A549 (cell line): ENCODE measurements at regions not wholly inside any gene's neighbourhood (a gene's known extent, or its start where the extent isn't known, plus 50 kb on each side); places are given as distances from the start of the nearest gene placed in this dataset.

ENCODE experiments used
- ATAC-seq, 2 experiments: fragments of 200-7000 bp in 1 of 2; fragments of >200 bp in 1 of 2; cut with Nextera tagmentation in 1 of 2; cut with Tn5 transposase in 1 of 2; 3 replicates each; pipeline versions ENCODE4 v1.8.0 to v1.9.1; 2018 to 2020; ENCODE audit warnings: mild to moderate bottlenecking in 1 of 2, moderate library complexity in 1 of 2
- CTCF ChIA-PET: fragments of 300-600 bp; sonication (Branson Sonifier 250); formaldehyde crosslinking; extraction: SDS; loops from one replicate; lab custom pipeline; 2021; ENCODE audit warnings: antibody characterized with exemption, inconsistent platforms; lab: Yijun Ruan, JAX
- POLR2A ChIA-PET: fragments of 350-600 bp; formaldehyde crosslinking; extraction: SDS; loops from one replicate; lab custom pipeline; 2021; ENCODE audit warnings: antibody characterized with exemption, inconsistent platforms; lab: Yijun Ruan, JAX
- DNase-seq, 2 experiments: peaks; one replicate each; pipeline versions ENCODE4 v3.0.0 to v3.0.0-alpha.2; 2011 to 2016; ENCODE audit warnings: low read depth in 1 of 2, low spot score in 1 of 2
- FAIRE-seq: peaks from 2 replicates; lab custom pipeline; 2011; peaks lifted over from hg19 to GRCh38; lab: Jason Lieb, UNC
- H3K27ac ChIP-seq, 2 experiments: fragments of >200 bp; sonication (Bioruptor Twin); formaldehyde crosslinking; 3 replicates each; pipeline ENCODE4 v1.5.1; 2016 to 2017
- H3K4me1 ChIP-seq: fragments of >200 bp; sonication (Bioruptor Twin); formaldehyde crosslinking; 3 replicates; pipeline ENCODE4 v1.6.1; 2016
- H3K4me2 ChIP-seq: fragments of >200 bp; sonication (Bioruptor Twin); formaldehyde crosslinking; 3 replicates; pipeline ENCODE4 v1.6.1; 2016
- H3K4me3 ChIP-seq: fragments of >200 bp; sonication (Bioruptor Twin); formaldehyde crosslinking; 3 replicates; pipeline ENCODE4 v1.5.1; 2016
- H3K9me3 ChIP-seq: fragments of >200 bp; sonication (Bioruptor Twin); formaldehyde crosslinking; 3 replicates; pipeline ENCODE4 v1.6.1; 2016
- ATOH8 ChIP-seq: fragments of 250-450 bp; sonication (Bioruptor Pico); IDR thresholded peaks from 2 replicates; pipeline ENCODE4 v1.5.0; 2020; ENCODE audit warnings: low read depth, mild to moderate bottlenecking, moderate library complexity
- BCL3 ChIP-seq: fragments of >200 bp; sonication (Bioruptor Twin); formaldehyde crosslinking; IDR thresholded peaks from 3 replicates; pipeline ENCODE4 v1.6.1; 2016
- CEBPB ChIP-seq, 2 experiments: fragments of >200 bp in 1 of 2; sonication (Bioruptor Twin) in 1 of 2; formaldehyde crosslinking in 1 of 2; IDR thresholded peaks; 2 replicates each; pipeline ENCODE4 v1.6.1; 2012 to 2016
- E2F6 ChIP-seq: IDR thresholded peaks from 2 replicates; pipeline ENCODE4 v1.6.1; 2012; ENCODE audit warnings: low read depth, borderline replicate concordance
- EP300 ChIP-seq, 2 experiments: fragments of >200 bp; sonication (Bioruptor Twin); formaldehyde crosslinking; IDR thresholded peaks; 2 replicates in 1 of 2; 3 replicates in 1 of 2; pipeline ENCODE4 v1.6.1; 2016 to 2017
- ESRRA ChIP-seq: fragments of 150-350 bp; IDR thresholded peaks from 2 replicates; pipeline ENCODE4 v1.6.1; 2014; ENCODE audit warnings: mild to moderate bottlenecking, low read length, borderline replicate concordance
- FOSL2 ChIP-seq, 2 experiments: fragments of 450-650 bp in 1 of 2; fragments of >200 bp in 1 of 2; sonication (Bioruptor Twin) in 1 of 2; formaldehyde crosslinking; IDR thresholded peaks; 2 replicates each; pipeline versions ENCODE4 v1.5.0 to v1.6.1; 2016 to 2020; ENCODE audit warnings: mild to moderate bottlenecking in 1 of 2, moderate library complexity in 1 of 2
- FOXS1 ChIP-seq: fragments of 250-450 bp; sonication (Bioruptor Pico); IDR thresholded peaks from 2 replicates; pipeline ENCODE4 v1.5.0; 2020; ENCODE audit warnings: mild to moderate bottlenecking, moderate library complexity
- HDAC2 ChIP-seq: fragments of 200-600 bp; sonication (generic); IDR thresholded peaks from 2 replicates; pipeline ENCODE4 v1.6.1; 2016
- HES2 ChIP-seq: fragments of >200 bp; sonication (Bioruptor Twin); formaldehyde crosslinking; IDR thresholded peaks from 2 replicates; pipeline ENCODE4 v1.6.1; 2016
- MAX ChIP-seq: IDR thresholded peaks from 2 replicates; pipeline ENCODE4 v1.6.1; 2012
- MYC ChIP-seq: IDR thresholded peaks from 2 replicates; pipeline ENCODE4 v1.6.1; 2012; ENCODE audit warnings: mild to moderate bottlenecking, inconsistent platforms, low read length, improper control_type of control experiment, borderline replicate concordance
- NFE2L2 ChIP-seq: fragments of 150-350 bp; conservative IDR thresholded peaks from 2 replicates; pipeline ENCODE4 v1.6.1; 2014; ENCODE audit warnings: low read length
- NR3C1 ChIP-seq: fragments of >200 bp; sonication (Bioruptor Twin); formaldehyde crosslinking; IDR thresholded peaks from 3 replicates; pipeline ENCODE4 v1.6.1; 2017
- RCOR1 ChIP-seq: fragments of 150-350 bp; IDR thresholded peaks from 2 replicates; pipeline ENCODE4 v1.6.1; 2014; ENCODE audit warnings: antibody characterized with exemption, low read length, low read depth
- RFX5 ChIP-seq: fragments of 450-650 bp; IDR thresholded peaks from 2 replicates; pipeline ENCODE4 v1.7.1; 2014; ENCODE audit warnings: antibody characterized with exemption, mild to moderate bottlenecking, moderate library complexity
- SREBF2 ChIP-seq: fragments of 450-650 bp; IDR thresholded peaks from 2 replicates; pipeline ENCODE4 v1.6.1; 2014; ENCODE audit warnings: mild to moderate bottlenecking, moderate library complexity
- TP53 ChIP-seq: fragments of 250-450 bp; sonication (Bioruptor Pico); IDR thresholded peaks from 2 replicates; pipeline ENCODE4 v1.5.0; 2021; ENCODE audit warnings: mild to moderate bottlenecking, moderate library complexity
- ZFP36 ChIP-seq: fragments of 450-650 bp; IDR thresholded peaks from 2 replicates; pipeline ENCODE4 v1.6.1; 2014; ENCODE audit warnings: borderline replicate concordance; ENCODE audit not compliant: partially characterized antibody
- ZSCAN20 ChIP-seq: fragments of 250-450 bp; sonication (Bioruptor Pico); IDR thresholded peaks from 2 replicates; pipeline ENCODE4 v1.8.0; 2022; ENCODE audit warnings: mild to moderate bottlenecking, moderate library complexity
- WGBS: methylation state at CpG from one replicate; pipeline ENCODE4 v1.1.6; 2017; ENCODE audit errors: missing lambda C conversion rate; 5-methylcytosine and 5-hydroxymethylcytosine counted together

GRCh38 chr19:13606156-13606555 is 99.9 kb upstream of the CACNA1A start:
- Histone ChIP-seq H3K4me2 (no peak overlapping the region), H3K9me3 (no peaks in the 10 kb centered on the region), H3K4me1 (peaks cover 7% of the 10 kb centered on the region; the same call in 2 of the 3 replicates), H3K27ac (no peak overlapping the region), H3K4me3 (no peak overlapping the region)
- no peak for FAIRE-seq
- POLR2A ChIA-PET, result no interaction called here
- no peak for ATAC-seq
- DNase-seq, result no peak
- CTCF ChIA-PET, result interaction anchor here (0.9 to 2.4 kb wide), 6 partner anchors 8 to 624 kb away, joined by 3 to 11 read pairs (median 5); no protein-coding TSS in a partner anchor
- TF ChIP-seq CEBPB (IDR thresholded peaks at IDR 0.05), result no peak
- TF ChIP-seq TP53 (CRISPR knock-in tag), result no peak
- no peak for TF ChIP-seq E2F6
- 80% methylated on average over 13 of the region's 13 CpGs for WGBS

- peaks cover 4% of the 10 kb centered on the region; the same call in 2 of the 3 replicates for H3K4me1 ChIP-seq
- FAIRE-seq (no peak), ATAC-seq (no peak), DNase-seq (no peak)
- 59% methylated on average over 4 of the region's 4 CpGs for WGBS
- CTCF ChIA-PET, result interaction anchor here (1.5 to 2.4 kb wide), 2 partner anchors 11 to 116 kb away, joined by 5 to 11 read pairs; no protein-coding TSS in a partner anchor
- no peak overlapping the region for H3K27ac ChIP-seq
- no peak overlapping the region for H3K4me3 ChIP-seq
- H3K9me3 ChIP-seq, result no peaks in the 10 kb centered on the region
- POLR2A ChIA-PET, result no interaction called here
- H3K4me2 ChIP-seq, result no peak overlapping the region
- no peak for TF ChIP-seq EP300 (IDR thresholded peaks at IDR 0.05)
- TF ChIP-seq HES2, result no peak
- TF ChIP-seq ATOH8 (CRISPR knock-in tag), result no peak
- TF ChIP-seq, all 56 proteins: peak for 0
Observed at GRCh38 chr19:13604902-13605586, 98.8 kb upstream of the CACNA1A start.

GRCh38 chr19:13600802-13601201 is 94.5 kb upstream of the CACNA1A start:
- Histone ChIP-seq H3K4me1 (no peaks in the 10 kb centered on the region), H3K9me3 (no peaks in the 10 kb centered on the region), H3K27ac (no peak overlapping the region), H3K4me2 (no peak overlapping the region), H3K4me3 (no peak overlapping the region)
- 58% methylated on average over 6 of the region's 6 CpGs for WGBS
- CTCF ChIA-PET, result interaction anchor here (0.6 to 8.5 kb wide), 3 partner anchors 11 to 883 kb away, joined by 3 to 69 read pairs (median 5); no protein-coding TSS in a partner anchor
- TF ChIP-seq RFX5 (no peak), RCOR1 (no peak), MAX (no peak), BCL3 (no peak), HDAC2 (no peak), EP300 (IDR thresholded peaks at IDR 0.05) (no peak), SREBF2 (no peak), FOSL2 (IDR thresholded peaks at IDR 0.05) (no peak), FOSL2 (CRISPR knock-in tag; IDR thresholded peaks at IDR 0.05) (no peak), ESRRA (no peak), NFE2L2 (no peak), FOXS1 (CRISPR knock-in tag) (no peak), MYC (no peak), E2F6 (no peak), NR3C1 (no peak), ZSCAN20 (no peak), ZFP36 (no peak)
- POLR2A ChIA-PET, result no interaction called here
- FAIRE-seq (no peak), DNase-seq (no peak), ATAC-seq (no peak)
